GM13977 (cell line): ENCODE measurements at regions not wholly inside any gene's neighbourhood (a gene's known extent, or its start where the extent isn't known, plus 50 kb on each side); places are given as distances from the start of the nearest gene placed in this dataset.

Experiments
- DNase-seq: peaks from one replicate; pipeline ENCODE4 v3.0.0; 2012; ENCODE audit warnings: low spot score
- in situ Hi-C: fragments of 300-500 bp; cut with MboI; formaldehyde crosslinking; loops from one replicate; pipeline ENCODE4 v1.12.0; 2022; ENCODE audit warnings: low sequenced_read_pairs, low pct_unique_long_range_greater_than_20kb, mixed read lengths, inconsistent platforms; ENCODE audit not compliant: unreplicated experiment
- TF ChIP-seq, protein P1 (sequence below): IDR thresholded peaks from 2 replicates; pipeline ENCODE4 v1.5.1; 2012; ENCODE audit warnings: mild to moderate bottlenecking, control low read depth; ENCODE audit not compliant: insufficient read depth; ENCODE audit errors: extremely low read depth, missing control alignments

DNA sequence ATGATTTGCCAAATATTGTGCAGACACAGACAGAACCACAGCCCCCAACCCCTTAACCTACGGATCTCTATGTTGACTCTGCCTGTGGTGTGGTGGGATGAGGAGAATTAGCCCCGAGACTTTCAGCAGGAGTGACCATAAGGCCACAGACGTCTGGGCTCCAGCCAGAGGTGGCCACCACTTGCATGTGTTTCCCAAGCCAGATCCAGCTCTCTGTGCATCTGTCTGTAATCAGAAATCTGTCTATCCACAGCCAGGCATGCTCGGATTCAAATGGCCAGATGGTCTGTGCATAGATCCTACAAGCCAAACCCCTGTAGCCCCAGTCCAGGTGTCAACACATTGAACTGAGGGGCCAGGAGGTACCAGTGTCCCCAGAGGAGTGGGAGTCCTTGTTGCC lies 140.6 kb downstream of the SYF2 start:
- in situ Hi-C loops, result no loop called here
- TF ChIP-seq, protein P1, sequence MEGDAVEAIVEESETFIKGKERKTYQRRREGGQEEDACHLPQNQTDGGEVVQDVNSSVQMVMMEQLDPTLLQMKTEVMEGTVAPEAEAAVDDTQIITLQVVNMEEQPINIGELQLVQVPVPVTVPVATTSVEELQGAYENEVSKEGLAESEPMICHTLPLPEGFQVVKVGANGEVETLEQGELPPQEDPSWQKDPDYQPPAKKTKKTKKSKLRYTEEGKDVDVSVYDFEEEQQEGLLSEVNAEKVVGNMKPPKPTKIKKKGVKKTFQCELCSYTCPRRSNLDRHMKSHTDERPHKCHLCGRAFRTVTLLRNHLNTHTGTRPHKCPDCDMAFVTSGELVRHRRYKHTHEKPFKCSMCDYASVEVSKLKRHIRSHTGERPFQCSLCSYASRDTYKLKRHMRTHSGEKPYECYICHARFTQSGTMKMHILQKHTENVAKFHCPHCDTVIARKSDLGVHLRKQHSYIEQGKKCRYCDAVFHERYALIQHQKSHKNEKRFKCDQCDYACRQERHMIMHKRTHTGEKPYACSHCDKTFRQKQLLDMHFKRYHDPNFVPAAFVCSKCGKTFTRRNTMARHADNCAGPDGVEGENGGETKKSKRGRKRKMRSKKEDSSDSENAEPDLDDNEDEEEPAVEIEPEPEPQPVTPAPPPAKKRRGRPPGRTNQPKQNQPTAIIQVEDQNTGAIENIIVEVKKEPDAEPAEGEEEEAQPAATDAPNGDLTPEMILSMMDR, result no peak
- DNase-seq, result no peak

DNA sequence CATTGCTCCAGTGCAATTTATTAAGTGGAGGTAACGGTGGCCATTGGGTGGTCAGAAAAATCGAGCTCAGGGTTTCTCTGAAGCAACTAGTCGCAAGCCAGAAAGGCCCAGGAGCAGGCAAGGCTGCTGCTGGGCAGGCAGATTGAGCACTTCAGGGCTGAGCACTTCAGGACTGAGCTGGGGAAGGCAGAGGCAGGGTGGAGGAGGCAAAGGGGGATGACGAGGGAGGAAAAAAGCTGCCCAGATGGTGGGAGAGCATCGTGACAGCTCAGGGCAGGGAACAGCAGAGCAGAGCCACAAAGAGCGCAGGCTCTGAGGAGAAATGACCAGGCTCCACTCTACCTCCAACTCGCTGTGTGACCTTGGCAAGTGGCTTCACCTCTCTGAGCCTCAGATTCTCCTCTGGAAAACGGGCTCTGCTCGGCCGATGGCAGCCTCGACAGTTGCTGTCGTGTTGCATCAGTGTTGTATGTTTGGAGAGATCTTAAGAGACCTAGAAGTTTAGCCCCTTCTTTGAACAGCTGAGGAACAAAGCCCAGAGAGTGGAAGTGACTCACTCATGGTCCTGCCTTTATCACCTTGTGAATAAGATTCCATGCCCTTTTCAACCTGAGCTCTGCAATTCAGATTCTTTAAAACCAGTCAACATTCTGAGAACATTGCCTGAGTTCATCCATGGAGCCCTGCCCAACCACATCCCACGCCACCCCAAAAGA lies 141.4 kb downstream of the SYF2 start:
- no peak for DNase-seq
- TF ChIP-seq, protein P1, result no peak
- in situ Hi-C loops, result no loop called here

DNA sequence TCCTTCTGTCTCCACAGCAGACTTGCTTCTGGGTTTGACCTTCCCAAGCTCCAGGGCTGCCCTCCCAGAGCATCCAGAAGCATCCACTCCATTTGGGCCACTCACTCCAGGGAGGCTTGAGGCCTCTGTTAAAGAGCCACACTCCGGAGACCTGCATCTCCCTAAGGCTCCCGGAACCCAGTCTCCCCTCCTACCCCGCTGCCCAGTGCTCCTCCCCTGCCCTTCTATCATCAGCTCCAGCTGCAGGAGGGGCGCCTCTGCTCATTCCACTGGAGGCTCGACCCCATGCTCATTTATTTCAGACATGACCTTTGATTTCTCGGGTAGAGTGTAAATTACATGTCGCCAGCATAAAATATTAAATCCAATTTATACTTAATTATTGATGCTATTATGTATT lies 142.5 kb downstream of the SYF2 start:
- DNase-seq, result no peak
- TF ChIP-seq, protein P1, result no peak
- in situ Hi-C loops, result no loop called here

DNA sequence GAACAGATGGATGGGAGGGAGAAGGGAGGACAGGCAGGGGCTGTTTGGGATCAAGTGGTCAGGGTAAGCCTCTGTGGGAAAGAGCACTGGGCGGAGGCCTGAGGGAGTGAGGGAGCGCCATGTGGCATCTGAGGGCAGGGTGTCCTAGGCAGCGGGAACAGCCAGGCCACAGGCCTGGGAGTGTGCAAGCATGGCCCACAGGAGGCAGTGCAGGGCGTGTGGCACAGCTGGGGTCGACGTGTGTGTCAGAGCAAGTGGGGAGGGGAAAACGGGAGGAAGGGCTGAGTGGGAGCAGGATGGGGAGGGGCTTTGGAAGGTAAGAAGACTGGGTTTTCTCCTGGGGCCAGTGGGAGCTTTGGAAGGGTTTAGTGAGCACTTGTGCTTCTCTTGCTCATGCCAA lies 143.4 kb downstream of the SYF2 start:
- TF ChIP-seq, protein P1, result no peak
- no peak for DNase-seq
- in situ Hi-C loops, result no loop called here

DNA sequence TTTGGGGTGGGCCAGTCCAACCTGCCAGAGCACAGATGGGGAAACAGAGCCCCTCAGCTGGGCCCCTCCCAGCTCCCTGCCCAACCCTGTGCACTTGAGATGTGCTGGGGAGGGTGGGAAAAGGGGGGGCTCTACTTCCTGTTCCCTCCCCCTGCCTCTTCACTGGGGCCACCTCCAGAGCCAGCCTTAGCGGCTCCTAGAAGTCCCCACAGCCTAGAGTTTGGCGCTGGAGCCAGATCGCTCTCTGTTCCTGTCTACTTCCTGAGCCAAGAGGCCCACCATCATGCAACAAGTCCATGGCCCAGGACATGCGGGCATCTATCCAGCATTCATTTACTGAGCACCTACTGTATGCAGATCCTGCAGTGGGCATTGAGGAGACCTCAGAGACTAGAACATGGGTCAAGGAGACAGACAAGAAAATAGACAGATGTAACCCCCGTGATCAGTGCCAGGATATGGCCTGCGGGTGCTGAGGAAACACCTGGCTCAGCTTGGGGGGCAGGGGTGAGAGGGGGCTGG lies 144.1 kb downstream of the SYF2 start:
- TF ChIP-seq, protein P1, result no peak
- no peak for DNase-seq
- in situ Hi-C loops, result no loop called here

DNA sequence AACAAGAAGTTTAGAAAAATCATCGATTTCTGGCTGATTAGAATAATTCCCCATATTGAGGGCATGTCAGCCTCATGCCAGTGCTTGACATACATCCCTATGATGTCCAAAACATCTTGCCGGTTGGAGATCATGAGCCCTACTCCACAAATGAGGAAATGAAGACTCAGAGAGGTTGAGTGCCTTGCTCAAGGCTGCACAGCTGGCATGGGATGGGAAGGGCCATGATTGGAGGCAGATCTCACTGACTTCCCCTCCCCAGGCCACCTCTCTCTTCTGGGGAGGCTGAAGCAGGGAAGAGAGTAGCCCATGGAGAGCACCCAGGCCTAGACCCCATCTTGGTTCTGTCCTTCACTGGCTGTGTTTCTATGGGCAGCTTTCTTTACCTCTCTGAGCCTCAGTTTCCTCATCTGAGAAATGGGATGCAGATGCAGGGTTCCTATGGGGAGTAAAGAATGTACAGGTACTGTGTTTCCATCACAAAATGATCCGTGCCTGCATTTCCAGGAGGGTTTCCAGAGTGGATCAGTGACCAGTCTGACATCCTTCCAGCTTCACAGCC lies 145.7 kb downstream of the SYF2 start:
- DNase-seq, result no peak
- TF ChIP-seq, protein P1, result no peak
- in situ Hi-C loops, result no loop called here
